Upper lobe of right lung (tissue), 1 donor: ENCODE measurements at regions not wholly inside any gene's neighbourhood (a gene's known extent, or its start where the extent isn't known, plus 50 kb on each side); places are given as distances from the start of the nearest gene placed in this dataset.
A peak's percentile ranks its signal among the peaks of the same experiment; 100 is the strongest.

Experiments
- ATAC-seq: fragments of 200-7000 bp; cut with Tn5 transposase; one replicate; pipeline ENCODE4 v1.9.1; 2020; ENCODE audit warnings: mild to moderate bottlenecking, moderate library complexity
- DNase-seq: peaks from one replicate; pipeline ENCODE4 v3.0.0-alpha.2; 2020
- H3K27ac ChIP-seq: fragments of 200-600 bp; one replicate; pipeline ENCODE4 v1.8.0; 2022
- H3K27me3 ChIP-seq: fragments of 200-600 bp; one replicate; pipeline ENCODE4 v1.8.0; 2022; ENCODE audit warnings: mild to moderate bottlenecking
- H3K36me3 ChIP-seq: fragments of 200-600 bp; one replicate; pipeline ENCODE4 v1.8.0; 2022
- H3K4me1 ChIP-seq: fragments of 200-600 bp; one replicate; pipeline ENCODE4 v1.8.0; 2022
- H3K4me3 ChIP-seq: fragments of 200-600 bp; one replicate; pipeline ENCODE4 v1.8.0; 2022; ENCODE audit warnings: mild to moderate bottlenecking
- H3K9me3 ChIP-seq: fragments of 200-600 bp; one replicate; pipeline ENCODE4 v1.8.0; 2022
- intact Hi-C: fragments of 100-400 bp; cut with DNase I; formaldehyde crosslinking; loops from one replicate; pipeline ENCODE4 v1.11.0; 2022
- TF ChIP-seq, protein P1 (sequence below): fragments of 200-600 bp; IDR thresholded peaks from one replicate; pipeline ENCODE4 v1.8.0; 2022; ENCODE audit warnings: antibody characterized with exemption
- donor health status: DM: no; HTN: yes; CAD: no; lungs with severe emphysema.

DNA sequence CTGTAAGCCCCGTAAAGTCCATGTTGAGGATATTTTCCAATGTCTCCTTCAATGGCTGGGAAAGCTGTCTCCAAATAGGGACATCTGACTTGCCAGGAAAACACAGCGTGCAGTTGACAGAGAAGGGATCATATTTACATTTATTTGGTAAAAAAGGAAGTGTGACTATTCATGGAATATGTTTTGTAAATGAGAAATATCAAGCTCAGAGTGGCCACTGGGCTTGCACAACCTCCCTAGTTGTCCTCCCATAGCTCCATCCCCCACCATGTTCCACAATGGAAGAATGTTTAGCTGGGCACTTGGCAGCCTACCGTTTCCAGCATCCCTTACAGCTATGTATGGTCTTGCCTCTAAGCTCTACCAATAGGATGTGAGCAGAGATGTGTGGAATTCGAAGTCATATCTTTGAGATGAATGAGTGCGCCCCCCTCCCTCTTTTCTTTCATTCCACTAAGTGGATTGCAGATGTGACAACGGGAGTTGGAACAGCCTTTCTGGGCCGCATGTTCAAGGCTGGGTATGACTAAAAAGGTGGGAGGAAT is 306.6 kb upstream of the ZMIZ1 start:
- no peak for ATAC-seq
- no peaks in the 10 kb centered on the region for H3K27me3 ChIP-seq
- peak; percentile 20 for DNase-seq
- TF ChIP-seq, protein P1, sequence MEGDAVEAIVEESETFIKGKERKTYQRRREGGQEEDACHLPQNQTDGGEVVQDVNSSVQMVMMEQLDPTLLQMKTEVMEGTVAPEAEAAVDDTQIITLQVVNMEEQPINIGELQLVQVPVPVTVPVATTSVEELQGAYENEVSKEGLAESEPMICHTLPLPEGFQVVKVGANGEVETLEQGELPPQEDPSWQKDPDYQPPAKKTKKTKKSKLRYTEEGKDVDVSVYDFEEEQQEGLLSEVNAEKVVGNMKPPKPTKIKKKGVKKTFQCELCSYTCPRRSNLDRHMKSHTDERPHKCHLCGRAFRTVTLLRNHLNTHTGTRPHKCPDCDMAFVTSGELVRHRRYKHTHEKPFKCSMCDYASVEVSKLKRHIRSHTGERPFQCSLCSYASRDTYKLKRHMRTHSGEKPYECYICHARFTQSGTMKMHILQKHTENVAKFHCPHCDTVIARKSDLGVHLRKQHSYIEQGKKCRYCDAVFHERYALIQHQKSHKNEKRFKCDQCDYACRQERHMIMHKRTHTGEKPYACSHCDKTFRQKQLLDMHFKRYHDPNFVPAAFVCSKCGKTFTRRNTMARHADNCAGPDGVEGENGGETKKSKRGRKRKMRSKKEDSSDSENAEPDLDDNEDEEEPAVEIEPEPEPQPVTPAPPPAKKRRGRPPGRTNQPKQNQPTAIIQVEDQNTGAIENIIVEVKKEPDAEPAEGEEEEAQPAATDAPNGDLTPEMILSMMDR, result no peak
- H3K4me1 ChIP-seq, result peaks cover 6% of the 10 kb centered on the region
- no peaks in the 10 kb centered on the region for H3K9me3 ChIP-seq
- H3K4me3 ChIP-seq, result no peak overlapping the region
- no peak overlapping the region for H3K27ac ChIP-seq
- no peaks in the 10 kb centered on the region for H3K36me3 ChIP-seq
- intact Hi-C loops, result no loop called here

DNA sequence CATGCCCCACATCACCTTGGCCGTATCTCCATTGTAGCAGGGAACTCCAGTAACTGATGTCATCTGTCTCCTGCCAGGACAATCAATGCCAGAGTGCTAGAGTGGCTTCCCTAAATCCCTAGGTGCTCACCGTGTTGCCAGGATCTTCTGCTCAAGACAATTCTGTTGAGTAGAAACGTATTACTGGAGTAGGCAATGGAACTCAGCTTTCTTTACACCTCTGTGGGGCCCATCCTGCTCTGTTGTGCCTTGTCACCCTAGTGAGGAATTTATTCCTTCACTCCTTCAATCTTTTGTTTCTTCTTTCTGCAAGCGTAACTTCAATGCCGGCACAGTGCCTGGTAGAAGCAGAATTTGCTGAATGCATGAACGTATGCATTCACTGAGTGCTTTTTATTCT is 305.5 kb upstream of the ZMIZ1 start:
- no peaks in the 10 kb centered on the region for H3K4me1 ChIP-seq
- no peak for ATAC-seq
- DNase-seq, result peak; percentile 13
- no peak overlapping the region for H3K4me3 ChIP-seq
- TF ChIP-seq, protein P1, result no peak
- intact Hi-C loops, result no loop called here
- no peak overlapping the region for H3K27ac ChIP-seq
- no peaks in the 10 kb centered on the region for H3K27me3 ChIP-seq
- H3K9me3 ChIP-seq, result no peaks in the 10 kb centered on the region
- no peaks in the 10 kb centered on the region for H3K36me3 ChIP-seq

DNA sequence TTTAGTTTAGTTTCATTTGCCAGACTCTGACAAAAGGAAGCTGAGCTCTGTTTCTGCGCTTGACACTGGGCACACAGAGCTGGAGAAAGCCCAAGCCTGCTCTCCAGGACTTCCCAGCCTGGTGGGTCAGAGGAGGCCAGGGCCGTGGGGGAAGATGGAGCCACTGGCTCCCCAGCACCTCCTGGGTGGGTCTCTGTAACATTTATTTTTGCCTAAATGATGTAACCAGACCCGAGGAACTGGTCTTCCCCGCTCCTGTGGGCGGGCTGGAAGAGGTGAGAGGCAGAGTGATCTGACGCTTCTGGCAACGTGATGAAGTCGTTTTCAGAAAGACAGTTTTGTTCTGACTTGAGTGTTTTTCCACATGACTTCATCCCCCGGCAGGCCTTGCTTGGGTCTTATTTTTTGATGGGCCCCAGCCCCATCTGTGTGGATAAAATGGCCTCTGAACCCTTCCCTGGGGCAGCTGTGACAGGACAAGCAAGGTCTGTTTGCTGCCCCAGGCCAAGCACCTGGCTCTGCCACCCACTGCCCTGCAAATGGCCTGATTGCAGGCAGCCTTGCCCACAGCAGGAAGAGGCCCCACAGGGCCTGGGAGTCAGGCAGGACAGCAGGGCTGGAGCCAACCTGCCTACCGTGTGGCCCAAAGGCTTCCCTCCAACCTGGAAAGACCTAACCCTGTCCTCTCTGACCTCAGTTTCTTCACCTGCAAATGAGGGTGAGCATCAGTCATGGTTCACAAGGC is 304.9 kb upstream of the ZMIZ1 start:
- Histone ChIP-seq H3K27ac (no peak overlapping the region), H3K4me1 (no peaks in the 10 kb centered on the region), H3K36me3 (no peaks in the 10 kb centered on the region), H3K27me3 (no peaks in the 10 kb centered on the region), H3K4me3 (no peak overlapping the region), H3K9me3 (no peaks in the 10 kb centered on the region)
- DNase-seq, result peak; percentile 58
- no peak for ATAC-seq
- intact Hi-C loops, result no loop called here
- TF ChIP-seq, protein P1, result no peak

DNA sequence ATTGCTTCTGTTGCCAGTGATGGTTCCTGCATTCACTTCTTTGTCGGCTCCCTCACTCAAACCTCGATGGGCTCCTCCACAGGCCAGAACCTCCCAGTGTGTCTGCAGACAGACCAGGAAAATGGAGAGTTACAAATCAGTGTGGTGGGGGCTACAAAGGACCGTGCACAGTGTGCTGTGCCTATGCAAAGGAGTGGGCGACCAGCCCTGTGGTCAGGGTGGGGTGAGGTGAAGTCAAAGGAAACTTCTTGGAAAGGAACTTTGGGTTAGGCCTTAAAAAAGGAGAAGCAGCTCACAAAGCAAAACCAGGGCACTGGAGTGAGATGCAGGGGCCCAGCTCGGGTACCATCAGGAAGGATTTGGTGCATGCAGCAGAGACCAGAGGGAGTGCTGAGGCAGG is 304.3 kb upstream of the ZMIZ1 start:
- Histone ChIP-seq H3K4me3 (no peak overlapping the region), H3K27ac (no peak overlapping the region), H3K4me1 (no peaks in the 10 kb centered on the region), H3K27me3 (no peaks in the 10 kb centered on the region), H3K9me3 (no peaks in the 10 kb centered on the region), H3K36me3 (no peaks in the 10 kb centered on the region)
- intact Hi-C loops, result no loop called here
- peak; percentile 34 for DNase-seq
- ATAC-seq, result peak; percentile 44
- TF ChIP-seq, protein P1, result no peak

DNA sequence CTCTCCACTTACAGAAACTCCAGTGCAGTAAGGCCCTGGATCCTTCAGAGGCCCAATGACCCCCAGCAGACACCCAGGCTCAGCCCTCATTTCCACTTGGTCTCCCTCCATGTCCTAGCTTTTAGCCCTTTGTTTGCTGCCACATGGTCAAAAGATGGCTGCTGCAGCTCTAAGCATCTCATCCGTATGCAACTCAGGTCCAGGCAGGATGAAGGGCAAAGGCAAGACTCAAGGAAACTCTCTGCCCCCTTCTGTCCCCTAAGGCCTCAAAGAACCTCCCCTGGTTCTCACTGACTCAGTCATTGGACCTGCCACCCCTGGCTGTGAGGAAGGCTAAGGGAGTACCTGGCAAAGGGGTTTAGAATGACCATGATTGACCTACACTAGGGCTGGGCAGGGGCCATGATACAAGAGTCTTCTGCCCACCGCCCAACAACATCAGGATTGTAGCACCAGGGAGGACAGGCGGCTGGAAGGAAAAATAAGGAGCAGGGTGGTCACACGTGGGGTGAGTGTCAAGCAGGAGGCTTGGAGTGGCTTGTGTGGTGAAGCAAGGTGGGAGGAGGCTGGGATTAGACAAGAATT is 303.8 kb upstream of the ZMIZ1 start:
- ATAC-seq (no peak), DNase-seq (peak; percentile 46)
- Histone ChIP-seq H3K36me3 (no peaks in the 10 kb centered on the region), H3K27me3 (no peaks in the 10 kb centered on the region), H3K27ac (no peak overlapping the region), H3K4me1 (no peaks in the 10 kb centered on the region), H3K9me3 (no peaks in the 10 kb centered on the region), H3K4me3 (no peak overlapping the region)
- TF ChIP-seq, protein P1, result no peak
- intact Hi-C loops, result no loop called here
